Osteoblast (primary cell): ENCODE measurements at regions not wholly inside any gene's neighbourhood (a gene's known extent, or its start where the extent isn't known, plus 50 kb on each side); places are given as distances from the start of the nearest gene placed in this dataset.

ENCODE experiments used
- DNase-seq: peaks from one replicate; pipeline ENCODE4 v3.0.0; 2011; ENCODE audit warnings: low spot score, mixed read lengths; ENCODE audit not compliant: insufficient read length; ENCODE audit errors: missing footprints
- H2AFZ ChIP-seq: 2 replicates; pipeline ENCODE4 v1.6.0; 2011; ENCODE audit warnings: mild to moderate bottlenecking, low read length
- H3K27ac ChIP-seq: 2 replicates; pipeline ENCODE4 v1.5.1; 2011; ENCODE audit warnings: mild to moderate bottlenecking, low read depth, low read length, moderate library complexity
- H3K27me3 ChIP-seq: 2 replicates; pipeline ENCODE4 v1.6.0; 2012; ENCODE audit warnings: mild to moderate bottlenecking, control low read depth, inconsistent platforms, low read length, moderate library complexity; ENCODE audit not compliant: insufficient read depth
- H3K36me3 ChIP-seq: 2 replicates; pipeline ENCODE4 v1.5.1; 2011; ENCODE audit warnings: mild to moderate bottlenecking, low read length, control low read depth, moderate library complexity; ENCODE audit not compliant: insufficient read depth
- H3K4me1 ChIP-seq: 2 replicates; pipeline ENCODE4 v1.5.1; 2011; ENCODE audit warnings: mild to moderate bottlenecking, low read length, control low read depth, moderate library complexity; ENCODE audit not compliant: insufficient read depth
- H3K4me2 ChIP-seq: 2 replicates; pipeline ENCODE4 v1.6.0; 2011; ENCODE audit warnings: mild to moderate bottlenecking, low read length; ENCODE audit not compliant: insufficient read depth
- H3K4me3 ChIP-seq: fragments of 200-600 bp; sonication (generic); 3 replicates; pipeline ENCODE4 v1.5.1; 2012; ENCODE audit warnings: mild to moderate bottlenecking, low read length, inconsistent platforms; ENCODE audit not compliant: insufficient read depth
- H3K79me2 ChIP-seq: 2 replicates; pipeline ENCODE4 v1.6.0; 2012; ENCODE audit warnings: mild to moderate bottlenecking, low read length, control low read depth, inconsistent platforms; ENCODE audit not compliant: insufficient read depth
- H3K9me3 ChIP-seq: 2 replicates; pipeline ENCODE4 v1.5.1; 2011; ENCODE audit warnings: low read depth, low read length, control low read depth
- H4K20me1 ChIP-seq: 2 replicates; pipeline ENCODE4 v1.6.0; 2012; ENCODE audit warnings: mild to moderate bottlenecking, low read length, control low read depth; ENCODE audit not compliant: insufficient read depth
- TF ChIP-seq, protein P1 (sequence below): IDR thresholded peaks from 2 replicates; pipeline ENCODE4 v1.5.1; 2011; ENCODE audit warnings: mild to moderate bottlenecking, low read depth, low read length, moderate library complexity; ENCODE audit errors: extremely low read depth

DNA sequence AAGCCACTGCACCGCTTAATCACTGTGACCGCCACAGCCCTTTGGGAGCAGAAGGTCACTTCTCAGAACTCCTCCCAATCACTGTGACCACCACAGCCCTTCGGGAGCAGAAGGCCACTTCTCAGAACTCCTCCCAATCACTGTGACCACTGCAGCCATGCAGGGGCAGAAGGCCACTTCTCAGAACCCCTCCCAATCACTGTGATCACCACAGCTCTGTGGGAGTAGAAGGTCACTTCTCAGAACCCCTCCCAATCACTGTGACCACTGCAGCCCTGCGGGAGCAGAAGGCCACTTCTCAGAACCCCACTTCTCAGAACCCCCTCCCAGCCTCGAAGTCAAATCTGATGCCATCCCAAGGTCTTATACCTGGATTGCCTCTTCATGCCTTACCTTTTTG lies 56.8 kb upstream of the DAPL1 start:
- H3K4me1 ChIP-seq = no peaks in the 10 kb centered on the region
- no peak overlapping the region for H3K27ac ChIP-seq
- TF ChIP-seq, protein P1, sequence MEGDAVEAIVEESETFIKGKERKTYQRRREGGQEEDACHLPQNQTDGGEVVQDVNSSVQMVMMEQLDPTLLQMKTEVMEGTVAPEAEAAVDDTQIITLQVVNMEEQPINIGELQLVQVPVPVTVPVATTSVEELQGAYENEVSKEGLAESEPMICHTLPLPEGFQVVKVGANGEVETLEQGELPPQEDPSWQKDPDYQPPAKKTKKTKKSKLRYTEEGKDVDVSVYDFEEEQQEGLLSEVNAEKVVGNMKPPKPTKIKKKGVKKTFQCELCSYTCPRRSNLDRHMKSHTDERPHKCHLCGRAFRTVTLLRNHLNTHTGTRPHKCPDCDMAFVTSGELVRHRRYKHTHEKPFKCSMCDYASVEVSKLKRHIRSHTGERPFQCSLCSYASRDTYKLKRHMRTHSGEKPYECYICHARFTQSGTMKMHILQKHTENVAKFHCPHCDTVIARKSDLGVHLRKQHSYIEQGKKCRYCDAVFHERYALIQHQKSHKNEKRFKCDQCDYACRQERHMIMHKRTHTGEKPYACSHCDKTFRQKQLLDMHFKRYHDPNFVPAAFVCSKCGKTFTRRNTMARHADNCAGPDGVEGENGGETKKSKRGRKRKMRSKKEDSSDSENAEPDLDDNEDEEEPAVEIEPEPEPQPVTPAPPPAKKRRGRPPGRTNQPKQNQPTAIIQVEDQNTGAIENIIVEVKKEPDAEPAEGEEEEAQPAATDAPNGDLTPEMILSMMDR = no peak
- H3K36me3 ChIP-seq = no peaks in the 10 kb centered on the region
- no peaks in the 10 kb centered on the region for H4K20me1 ChIP-seq
- H3K9me3 ChIP-seq = no peaks in the 10 kb centered on the region
- DNase-seq = peak; percentile 26
- no peak overlapping the region for H3K4me2 ChIP-seq
- H2AFZ ChIP-seq = no peak overlapping the region
- no peaks in the 10 kb centered on the region for H3K79me2 ChIP-seq
- H3K27me3 ChIP-seq = peaks cover 44% of the 10 kb centered on the region
- H3K4me3 ChIP-seq = no peak overlapping the region

DNA sequence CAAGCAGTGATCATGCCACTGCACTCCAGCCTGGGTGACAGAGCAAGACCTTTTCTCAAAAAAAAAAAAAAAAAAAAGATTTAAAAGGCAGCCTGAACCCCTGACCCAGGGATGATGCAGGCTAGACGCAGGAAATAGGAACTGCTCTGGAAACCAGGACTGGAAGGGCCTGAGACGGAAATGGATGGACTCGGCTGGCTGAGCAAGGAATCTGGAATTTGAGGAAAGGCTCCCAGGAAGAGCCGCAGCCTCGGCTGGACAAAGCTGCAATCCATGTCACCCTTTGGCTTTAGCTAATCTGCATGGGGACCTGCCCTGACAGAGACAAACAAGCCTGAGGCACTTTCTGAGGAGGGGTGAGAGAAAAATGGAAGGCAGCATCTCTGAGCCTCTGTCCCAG lies 55.0 kb upstream of the DAPL1 start:
- Histone ChIP-seq H3K27ac (no peak overlapping the region), H3K4me1 (no peaks in the 10 kb centered on the region), H2AFZ (no peak overlapping the region), H3K9me3 (no peaks in the 10 kb centered on the region), H3K79me2 (no peaks in the 10 kb centered on the region), H4K20me1 (no peaks in the 10 kb centered on the region), H3K36me3 (no peaks in the 10 kb centered on the region), H3K4me3 (no peak overlapping the region), H3K27me3 (peaks cover 46% of the 10 kb centered on the region), H3K4me2 (no peak overlapping the region)
- DNase-seq = peak; percentile 72
- TF ChIP-seq, protein P1 = no peak

DNA sequence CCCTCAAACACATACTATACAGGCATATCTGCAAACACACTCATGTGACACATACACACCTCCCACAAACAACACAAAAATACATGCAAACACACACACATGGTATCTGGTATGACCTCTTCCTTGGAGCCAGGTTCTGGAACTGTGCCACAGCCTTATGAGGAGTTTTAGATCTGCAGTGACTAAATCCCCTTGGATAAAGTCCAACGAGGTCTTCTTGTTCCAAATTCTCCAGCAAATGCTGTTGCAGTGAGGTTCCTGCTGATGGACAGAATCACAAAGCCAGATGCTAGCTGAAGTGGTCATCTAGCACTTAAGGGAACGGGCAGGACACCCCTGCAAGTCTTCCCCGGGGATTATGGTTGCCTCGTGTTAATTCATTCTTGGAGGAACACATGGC lies 54.5 kb upstream of the DAPL1 start:
- H3K79me2 ChIP-seq = no peaks in the 10 kb centered on the region
- no peaks in the 10 kb centered on the region for H3K9me3 ChIP-seq
- TF ChIP-seq, protein P1 = no peak
- no peak overlapping the region for H3K4me3 ChIP-seq
- no peak overlapping the region for H3K4me2 ChIP-seq
- no peaks in the 10 kb centered on the region for H4K20me1 ChIP-seq
- no peaks in the 10 kb centered on the region for H3K4me1 ChIP-seq
- no peak overlapping the region for H2AFZ ChIP-seq
- DNase-seq = peak; percentile 77
- peaks cover 42% of the 10 kb centered on the region for H3K27me3 ChIP-seq
- H3K36me3 ChIP-seq = no peaks in the 10 kb centered on the region
- no peak overlapping the region for H3K27ac ChIP-seq

DNA sequence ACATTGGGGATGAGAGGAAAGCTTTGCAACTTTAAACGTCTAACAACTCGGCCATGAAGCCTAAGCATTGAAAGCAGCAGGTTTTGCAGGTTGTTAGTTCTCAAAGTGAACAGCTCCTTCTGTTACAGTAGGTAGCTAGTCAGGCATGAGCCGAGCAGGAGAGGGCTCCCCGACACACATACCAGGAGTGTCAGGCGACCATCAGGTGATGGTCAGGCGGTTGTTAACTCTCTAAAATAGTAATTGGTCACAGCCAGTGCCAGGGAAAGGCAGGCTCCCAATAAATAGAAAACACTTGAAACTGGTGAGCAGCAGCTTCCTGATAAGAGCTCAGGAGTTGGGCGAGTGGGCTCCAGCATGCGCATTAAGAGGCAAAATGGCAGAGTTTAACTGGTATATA lies 53.5 kb upstream of the DAPL1 start:
- H3K4me1 ChIP-seq = peaks cover 3% of the 10 kb centered on the region
- no peaks in the 10 kb centered on the region for H3K36me3 ChIP-seq
- TF ChIP-seq, protein P1 = no peak
- no peak overlapping the region for H3K4me2 ChIP-seq
- H2AFZ ChIP-seq = no peak overlapping the region
- peaks cover 33% of the 10 kb centered on the region for H3K27me3 ChIP-seq
- no peak overlapping the region for H3K4me3 ChIP-seq
- no peak for DNase-seq
- H4K20me1 ChIP-seq = no peaks in the 10 kb centered on the region
- H3K27ac ChIP-seq = no peak overlapping the region
- H3K9me3 ChIP-seq = no peaks in the 10 kb centered on the region
- no peaks in the 10 kb centered on the region for H3K79me2 ChIP-seq
